ENCODE measurements at regions not wholly inside any gene's neighbourhood (a gene's known extent, or its start where the extent isn't known, plus 50 kb on each side); places are given as distances from the start of the nearest gene placed in this dataset.
"Not testable (repeated sequence)": the region's sequence is repeated elsewhere in the genome, so short reads cannot be mapped to it uniquely, and the experiment has no call there.

- no peak for DNase-seq
Observed at GRCh38 chr5:103425686-103426454, 136.7 kb downstream of the NUDT12 start.

GRCh38 chr5:103424453-103425205, 138.0 kb downstream of the NUDT12 start:
- no peak for DNase-seq

GRCh38 chr5:103424026-103424425, 138.6 kb downstream of the NUDT12 start:
- DNase-seq = no peak

GRCh38 chr5:103422756-103423155, 139.8 kb downstream of the NUDT12 start:
- DNase-seq = no peak

- DNase-seq = no peak
Observed at GRCh38 chr5:103414604-103415003, 148.0 kb downstream of the NUDT12 start.

- no peak for DNase-seq
Observed at GRCh38 chr5:103411711-103412110, 150.9 kb downstream of the NUDT12 start.

- no peak for DNase-seq
Observed at GRCh38 chr5:103410172-103410571, 151.6 kb downstream of the MACIR start.

GRCh38 chr5:103409013-103409670, 150.6 kb downstream of the MACIR start:
- DNase-seq = no peak

- DNase-seq = no peak
Observed at GRCh38 chr5:103408408-103408807, 149.8 kb downstream of the MACIR start.

GRCh38 chr5:103407402-103407801, 148.8 kb downstream of the MACIR start:
- DNase-seq = no peak

- no peak for DNase-seq
Observed at GRCh38 chr5:103404483-103404882, 145.9 kb downstream of the MACIR start.

GRCh38 chr5:103402851-103403250, 144.3 kb downstream of the MACIR start:
- no peak for DNase-seq

GRCh38 chr5:103397739-103398581, 139.4 kb downstream of the MACIR start:
- no peak for DNase-seq

- no peak for DNase-seq
Observed at GRCh38 chr5:103394676-103395075, 136.1 kb downstream of the MACIR start.

- DNase-seq = no peak
Observed at GRCh38 chr5:103393101-103393754, 134.7 kb downstream of the MACIR start.

- DNase-seq = no peak
Observed at GRCh38 chr5:103391659-103392058, 133.1 kb downstream of the MACIR start.

- DNase-seq = no peak
Observed at GRCh38 chr5:103389846-103390245, 131.3 kb downstream of the MACIR start.

- no peak for DNase-seq
Observed at GRCh38 chr5:103389357-103389756, 130.8 kb downstream of the MACIR start.

- DNase-seq = no peak
Observed at GRCh38 chr5:103385722-103386121, 127.2 kb downstream of the MACIR start.

GRCh38 chr5:103377638-103378037, 119.1 kb downstream of the MACIR start:
- DNase-seq = not testable (repeated sequence)

- no peak for DNase-seq
Observed at GRCh38 chr5:103375863-103376591, 117.5 kb downstream of the MACIR start.

GRCh38 chr5:103375350-103375749, 116.8 kb downstream of the MACIR start:
- no peak for DNase-seq

All from CD4-positive, alpha-beta T cell treated with Interleukin-10 for 1 hour (primary cell).